ENCODE measurements at regions not wholly inside any gene's neighbourhood (a gene's known extent, or its start where the extent isn't known, plus 50 kb on each side); places are given as distances from the start of the nearest gene placed in this dataset.

GRCh38 chrX:149199734-149200133, 305.4 kb downstream of the IDS start:
- TF ChIP-seq CTCF (IDR thresholded peaks at IDR 0.05), result no peak
- intact Hi-C loops (cut with DNase I), result no loop called here
- no peaks in the 10 kb centered on the region for H3K27me3 ChIP-seq (ENCODE audit: low read depth)
- ATAC-seq, result no peak
- H3K4me3 ChIP-seq, result no peak overlapping the region
- no peak for DNase-seq
- no peaks in the 10 kb centered on the region for H3K36me3 ChIP-seq
- H3K27ac ChIP-seq, result no peak overlapping the region
- no peaks in the 10 kb centered on the region for H3K9me3 ChIP-seq
- no peaks in the 10 kb centered on the region for H3K4me1 ChIP-seq

GRCh38 chrX:149198980-149199732, 305.9 kb downstream of the IDS start:
- ATAC-seq (no peak), DNase-seq (no peak)
- Histone ChIP-seq H3K9me3 (no peaks in the 10 kb centered on the region), H3K4me3 (no peak overlapping the region), H3K36me3 (no peaks in the 10 kb centered on the region), H3K4me1 (no peaks in the 10 kb centered on the region), H3K27ac (no peak overlapping the region), H3K27me3 (ENCODE audit: low read depth) (no peaks in the 10 kb centered on the region)
- intact Hi-C loops (cut with DNase I), result no loop called here
- no peak for TF ChIP-seq CTCF (IDR thresholded peaks at IDR 0.05)

GRCh38 chrX:149185087-149185486, 320.0 kb downstream of the IDS start:
- intact Hi-C loops (cut with DNase I), result no loop called here
- TF ChIP-seq CTCF (IDR thresholded peaks at IDR 0.05), result no peak
- no peak overlapping the region for H3K27ac ChIP-seq

GRCh38 chrX:149161435-149162088, 343.5 kb downstream of the IDS start:
- Histone ChIP-seq H3K4me1 (no peaks in the 10 kb centered on the region), H3K27ac (no peak overlapping the region), H3K4me3 (no peak overlapping the region), H3K27me3 (ENCODE audit: low read depth) (no peaks in the 10 kb centered on the region), H3K36me3 (no peaks in the 10 kb centered on the region), H3K9me3 (no peaks in the 10 kb centered on the region)
- DNase-seq (no peak), ATAC-seq (no peak)
- no peak for TF ChIP-seq CTCF (IDR thresholded peaks at IDR 0.05)
- intact Hi-C loops (cut with DNase I), result no loop called here

More at GRCh38 chrX:149185087-149185486, 320.0 kb downstream of the IDS start:
- DNase-seq (no peak), ATAC-seq (no peak)
- no peak overlapping the region for H3K4me3 ChIP-seq
- no peaks in the 10 kb centered on the region for H3K27me3 ChIP-seq (ENCODE audit: low read depth)
- H3K36me3 ChIP-seq, result no peaks in the 10 kb centered on the region
- H3K4me1 ChIP-seq, result no peaks in the 10 kb centered on the region
- no peaks in the 10 kb centered on the region for H3K9me3 ChIP-seq

GRCh38 chrX:149157976-149158375, 347.1 kb downstream of the IDS start:
- Histone ChIP-seq H3K4me1 (no peaks in the 10 kb centered on the region), H3K27me3 (ENCODE audit: low read depth) (no peaks in the 10 kb centered on the region), H3K27ac (no peak overlapping the region), H3K36me3 (no peaks in the 10 kb centered on the region), H3K4me3 (no peak overlapping the region), H3K9me3 (no peaks in the 10 kb centered on the region)
- DNase-seq (no peak), ATAC-seq (no peak)
- intact Hi-C loops (cut with DNase I), result no loop called here
- TF ChIP-seq CTCF (IDR thresholded peaks at IDR 0.05), result no peak

Measured in lower lobe of right lung (tissue), 2 donors.